GM19455 (cell line): ENCODE measurements at regions not wholly inside any gene's neighbourhood (a gene's known extent, or its start where the extent isn't known, plus 50 kb on each side); places are given as distances from the start of the nearest gene placed in this dataset.
"Not testable (repeated sequence)": the region's sequence is repeated elsewhere in the genome, so short reads cannot be mapped to it uniquely, and the experiment has no call there.

Source experiments
- ATAC-seq: cut with Tn5 transposase; IDR thresholded peaks from one replicate; pipeline ENCODE4 v1.9.1; 2021; ENCODE audit not compliant: unreplicated experiment

GRCh38 chr12:13570005-13570694 is 373.6 kb downstream of the EMP1 start:
- ATAC-seq: no peak

- ATAC-seq: no peak
Measured at GRCh38 chr12:13566292-13566691, 369.8 kb downstream of the EMP1 start.

- no peak for ATAC-seq
Measured at GRCh38 chr12:13564266-13564810, 367.8 kb downstream of the EMP1 start.

- no peak for ATAC-seq
Measured at GRCh38 chr12:13563743-13564125, 367.2 kb downstream of the EMP1 start.

GRCh38 chr12:13562915-13563742 is 366.6 kb downstream of the EMP1 start:
- no peak for ATAC-seq

GRCh38 chr12:13561923-13562322 is 365.4 kb downstream of the EMP1 start:
- ATAC-seq: no peak

- ATAC-seq: no peak
Measured at GRCh38 chr12:13559318-13559978, 362.9 kb downstream of the EMP1 start.

GRCh38 chr12:13552830-13553229 is 356.3 kb downstream of the EMP1 start:
- ATAC-seq: no peak

GRCh38 chr12:13547283-13547682 is 350.8 kb downstream of the EMP1 start:
- no peak for ATAC-seq

GRCh38 chr12:13546231-13546630 is 349.7 kb downstream of the EMP1 start:
- ATAC-seq: no peak

GRCh38 chr12:13539051-13539450 is 342.5 kb downstream of the EMP1 start:
- ATAC-seq: no peak

GRCh38 chr12:13538136-13538535 is 341.6 kb downstream of the EMP1 start:
- no peak for ATAC-seq

- ATAC-seq: no peak
Measured at GRCh38 chr12:13537623-13538022, 341.1 kb downstream of the EMP1 start.

GRCh38 chr12:13536219-13536910 is 339.8 kb downstream of the EMP1 start:
- peak; percentile 89 for ATAC-seq

GRCh38 chr12:13534645-13535398 is 338.3 kb downstream of the EMP1 start:
- ATAC-seq: no peak

- ATAC-seq: no peak
Measured at GRCh38 chr12:13534242-13534641, 337.7 kb downstream of the EMP1 start.

GRCh38 chr12:13530966-13531365 is 334.4 kb downstream of the EMP1 start:
- ATAC-seq: no peak

- ATAC-seq: not testable (repeated sequence)
Measured at GRCh38 chr12:13526185-13526921, 329.8 kb downstream of the EMP1 start.

- ATAC-seq: no peak
Measured at GRCh38 chr12:13523536-13524307, 327.2 kb downstream of the EMP1 start.
